G401.6 (cell line): ENCODE measurements at regions not wholly inside any gene's neighbourhood (a gene's known extent, or its start where the extent isn't known, plus 50 kb on each side); places are given as distances from the start of the nearest gene placed in this dataset.
A peak's percentile ranks its signal among the peaks of the same experiment; 100 is the strongest.

Experiments used
- FAIRE-seq: peaks from 2 replicates; lab custom pipeline; 2012; peaks lifted over from hg19 to GRCh38; lab: Jason Lieb, UNC

GRCh38 chr4:147054228-147054872 lies 108.7 kb upstream of the TTC29 start:
- FAIRE-seq, result no peak

DNA sequence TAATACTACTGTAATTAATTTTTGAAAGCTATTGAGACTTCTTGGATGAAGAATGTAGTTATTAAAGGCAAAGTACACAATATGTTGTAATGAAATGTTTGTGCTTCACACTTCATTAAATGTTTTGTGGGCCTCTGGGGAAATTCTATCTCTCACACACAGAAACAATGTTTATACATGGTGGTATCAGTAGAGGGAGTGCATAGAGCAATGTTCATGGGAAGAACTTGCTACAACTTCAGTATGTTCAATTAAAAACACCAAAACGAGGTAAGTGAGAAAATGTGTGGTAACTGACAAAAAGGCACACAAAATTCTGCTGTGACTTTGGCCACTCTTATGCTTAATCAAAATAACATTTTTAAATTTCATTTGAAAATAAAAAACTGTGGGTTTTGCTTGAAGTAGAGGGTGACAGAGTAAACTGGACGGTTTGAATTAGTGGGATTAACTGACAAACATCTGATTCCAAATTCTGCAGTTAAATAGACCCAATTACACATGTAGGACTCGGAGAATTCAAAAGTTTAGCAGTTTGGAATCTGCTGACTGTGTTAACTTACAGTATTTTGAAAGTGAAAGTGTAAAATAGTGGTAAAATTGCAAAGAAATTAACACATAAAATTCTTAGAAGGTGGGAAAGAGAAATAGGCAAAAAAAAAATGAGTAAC lies 111.4 kb upstream of the TTC29 start:
- FAIRE-seq, result no peak

- no peak for FAIRE-seq
These were observed 112.0 kb upstream of the TTC29 start for GRCh38 chr4:147057611-147058190.

GRCh38 chr4:147059064-147059731 lies 113.5 kb upstream of the TTC29 start:
- FAIRE-seq, result no peak

DNA sequence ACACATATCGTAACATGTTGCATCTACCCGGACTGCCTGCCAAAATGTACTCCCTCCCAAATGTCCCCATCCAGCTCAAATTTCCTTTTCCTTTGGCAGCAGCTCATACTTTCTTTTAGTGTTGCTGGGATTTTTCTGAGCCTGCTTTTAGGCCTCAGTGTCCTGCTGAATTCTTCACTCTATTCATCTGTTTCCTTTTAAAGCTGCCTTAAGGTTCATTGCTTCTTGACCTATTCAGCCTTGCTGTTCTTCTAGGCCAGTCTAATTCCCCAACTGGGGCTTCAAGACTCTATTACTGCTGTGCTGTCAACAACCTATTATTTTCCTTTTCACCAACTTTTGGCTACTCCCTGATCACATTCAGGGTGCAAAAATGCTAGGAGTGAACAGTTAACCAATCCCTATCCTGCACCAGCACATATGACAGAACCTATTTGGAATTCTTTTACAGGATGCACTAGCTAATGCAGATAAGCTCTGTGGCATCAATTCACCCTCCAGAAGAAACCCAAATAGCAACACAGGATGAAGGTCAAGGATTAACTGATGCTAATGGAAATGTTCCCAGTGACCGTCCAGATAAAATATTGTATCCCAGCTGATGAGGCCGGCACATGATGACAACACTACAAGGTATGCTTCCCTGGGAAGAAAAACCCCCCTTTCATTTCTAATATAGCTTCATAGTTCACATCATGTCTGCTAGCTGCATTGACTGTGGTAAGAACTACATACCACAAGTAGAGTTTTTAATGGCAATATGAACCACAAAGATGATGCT lies 114.7 kb upstream of the TTC29 start:
- FAIRE-seq, result no peak

- no peak for FAIRE-seq
These were observed 119.2 kb upstream of the TTC29 start for GRCh38 chr4:147064856-147065255.

GRCh38 chr4:147068564-147068963 lies 122.9 kb upstream of the TTC29 start:
- no peak for FAIRE-seq

- no peak for FAIRE-seq
These were observed 125.6 kb upstream of the TTC29 start for GRCh38 chr4:147071209-147071740.

DNA sequence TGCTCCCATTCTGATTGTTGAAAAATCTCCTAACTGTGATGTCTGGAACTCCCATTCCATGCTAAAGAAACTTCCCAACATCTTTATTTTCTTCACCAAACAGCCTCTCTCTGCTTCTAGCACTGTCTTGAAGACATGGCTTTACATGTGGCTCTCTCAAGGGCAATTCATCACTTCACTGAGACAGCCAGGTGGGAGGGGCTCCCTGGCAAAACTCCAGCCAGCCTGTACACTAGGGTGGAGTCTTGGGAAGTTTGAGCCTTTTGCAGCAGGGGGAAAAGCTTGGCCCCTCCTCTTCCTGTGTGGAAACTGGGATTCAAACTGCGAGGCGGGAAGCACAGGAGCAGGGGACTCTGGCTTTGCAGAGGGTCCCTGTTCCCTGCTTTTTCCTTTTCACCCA lies 130.5 kb upstream of the TTC29 start:
- no peak for FAIRE-seq

DNA sequence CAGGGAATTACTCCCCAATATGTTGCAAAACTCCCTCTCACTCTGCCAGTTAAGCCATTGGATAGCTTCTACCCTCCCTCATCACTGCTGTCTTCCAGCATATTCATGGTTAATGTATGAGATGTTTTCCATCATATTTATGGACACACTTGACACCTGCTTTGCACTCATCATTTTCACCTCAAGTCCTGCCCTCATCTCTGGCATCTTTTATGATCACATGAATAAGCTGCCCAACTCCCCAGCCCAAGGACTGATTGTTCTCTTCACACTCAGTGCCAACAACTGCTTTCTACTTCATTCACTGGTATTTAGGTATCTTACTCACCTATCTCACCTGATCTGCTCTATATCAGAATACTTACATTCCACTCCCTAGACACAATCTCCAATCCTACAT lies 131.1 kb upstream of the TTC29 start:
- no peak for FAIRE-seq

DNA sequence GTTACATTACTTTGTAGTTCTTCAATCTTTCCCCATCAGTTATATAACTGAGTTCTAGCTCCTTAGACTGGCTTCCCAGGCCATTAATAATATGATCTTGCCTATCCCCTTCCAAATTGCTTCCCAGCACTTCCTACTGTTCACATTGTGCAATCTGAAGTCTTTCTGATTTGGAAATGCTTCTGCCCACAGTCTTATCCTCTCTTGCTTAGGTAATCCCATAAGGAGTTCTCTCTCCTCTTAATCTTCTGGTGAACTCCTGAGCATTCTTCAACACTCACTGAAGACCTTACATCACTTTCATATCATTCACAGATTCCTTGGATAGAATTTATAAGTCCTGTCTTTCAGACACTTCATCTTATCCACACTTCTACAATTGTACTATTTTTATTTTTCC lies 132.7 kb upstream of the TTC29 start:
- FAIRE-seq, result no peak

- no peak for FAIRE-seq
These were observed 133.4 kb upstream of the TTC29 start for GRCh38 chr4:147078875-147079658.

- no peak for FAIRE-seq
These were observed 139.2 kb upstream of the TTC29 start for GRCh38 chr4:147084861-147085260.

DNA sequence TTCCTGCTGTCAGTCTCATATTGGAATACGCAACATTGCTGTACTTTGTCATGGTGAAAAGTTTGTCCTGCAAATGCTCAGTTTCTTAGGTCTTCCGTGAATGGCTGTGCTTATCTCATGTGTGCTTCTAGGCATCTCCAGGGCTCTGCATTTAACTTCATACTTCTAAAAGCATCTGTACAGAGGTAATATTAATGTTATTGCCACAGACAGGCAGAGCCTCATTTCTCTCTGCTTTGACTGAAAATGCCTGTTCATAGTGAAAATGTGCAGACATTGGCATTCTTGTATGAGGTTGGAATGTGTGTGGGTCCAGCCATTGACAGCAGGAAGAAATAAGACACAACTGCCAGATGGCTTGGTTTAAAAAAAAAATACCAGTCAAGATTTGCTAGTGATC lies 140.1 kb upstream of the TTC29 start:
- FAIRE-seq, result no peak

- no peak for FAIRE-seq
These were observed 142.5 kb upstream of the TTC29 start for GRCh38 chr4:147088146-147088545.

DNA sequence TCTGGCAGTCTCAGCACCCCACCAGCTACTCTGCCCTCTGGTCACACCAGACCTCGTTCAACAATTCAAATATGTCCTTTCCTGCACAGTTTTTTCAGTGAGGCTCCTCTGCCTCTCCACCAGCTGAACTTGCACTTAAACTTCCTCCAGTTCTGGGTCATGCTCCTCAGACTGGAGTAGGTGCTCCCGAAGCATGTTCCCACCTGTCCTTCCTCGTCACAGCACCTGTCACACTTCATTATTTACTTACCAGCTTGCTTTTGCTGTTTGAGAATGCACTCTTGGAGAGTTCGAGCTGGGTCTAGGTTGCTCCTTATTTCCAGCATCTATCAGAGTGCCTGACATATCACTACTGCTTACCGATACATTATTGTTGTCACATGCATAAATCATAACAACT lies 144.8 kb upstream of the TTC29 start:
- no peak for FAIRE-seq

GRCh38 chr4:147093206-147093605 lies 147.5 kb upstream of the TTC29 start:
- FAIRE-seq, result no peak

DNA sequence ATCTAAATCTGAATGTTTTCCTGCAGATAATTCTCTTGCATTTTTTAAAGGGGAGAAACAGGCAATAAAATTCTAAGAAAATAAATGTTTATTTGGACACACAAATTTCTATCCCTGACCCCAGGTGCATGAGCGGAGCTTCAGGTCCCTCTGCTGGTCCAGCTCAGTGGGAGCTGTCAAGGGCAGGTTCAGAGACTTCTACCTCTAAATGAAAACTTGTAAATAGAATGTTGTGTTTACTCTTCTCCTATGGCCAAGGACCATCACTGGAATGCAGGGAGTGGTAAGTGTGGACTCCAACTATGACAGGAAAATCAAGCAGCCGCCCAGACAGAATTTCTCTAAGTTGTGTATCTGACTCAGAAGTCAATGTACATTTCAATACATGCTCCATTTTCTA lies 148.6 kb upstream of the TTC29 start:
- FAIRE-seq, result no peak

- peak; percentile 95 for FAIRE-seq
These were observed 151.3 kb upstream of the TTC29 start for GRCh38 chr4:147096667-147097604.

- FAIRE-seq, result no peak
These were observed 156.0 kb upstream of the TTC29 start for GRCh38 chr4:147101678-147102077.
